ENCODE measurements at regions not wholly inside any gene's neighbourhood (a gene's known extent, or its start where the extent isn't known, plus 50 kb on each side); places are given as distances from the start of the nearest gene placed in this dataset.
A peak's percentile ranks its signal among the peaks of the same experiment; 100 is the strongest.
"Not testable (repeated sequence)": the region's sequence is repeated elsewhere in the genome, so short reads cannot be mapped to it uniquely, and the experiment has no call there.

DNA sequence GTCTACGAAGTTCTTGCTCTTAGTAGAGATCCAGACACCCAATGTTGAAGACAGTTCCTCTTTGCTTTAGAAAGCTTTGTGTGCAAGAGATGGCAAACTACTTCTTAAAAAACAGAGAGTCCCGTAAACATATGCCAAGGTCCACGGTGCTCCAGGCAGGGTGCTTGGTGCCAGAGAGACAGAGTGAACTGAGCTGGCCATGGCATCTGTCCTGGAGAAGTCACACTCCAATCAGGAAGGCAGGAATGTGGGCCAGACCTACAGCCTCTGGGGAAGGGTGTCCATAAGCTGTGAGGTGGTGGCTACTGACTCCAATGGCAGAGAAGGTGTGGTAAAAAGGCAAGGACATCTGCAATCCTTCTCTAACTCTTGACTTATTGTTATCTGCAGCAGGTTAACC lies 242.0 kb upstream of the PLGLB2 start:
- intact Hi-C loops (cut with DNase I); H3K4me1 ChIP-seq; H3K9me3 ChIP-seq; H3K27me3 ChIP-seq; H3K36me3 ChIP-seq; H3K4me3 ChIP-seq; H3K27ac ChIP-seq; DNase-seq (ENCODE audit: extremely low spot score in 2 of 2): not testable (repeated sequence)

- H3K27ac ChIP-seq; H3K36me3 ChIP-seq; intact Hi-C loops (cut with DNase I); H3K27me3 ChIP-seq; H3K4me3 ChIP-seq; H3K4me1 ChIP-seq; DNase-seq (ENCODE audit: extremely low spot score in 2 of 2); H3K9me3 ChIP-seq: not testable (repeated sequence)
These were observed 240.2 kb upstream of the PLGLB2 start for GRCh38 chr2:87507378-87508348.

- H3K27me3 ChIP-seq; H3K27ac ChIP-seq; DNase-seq (ENCODE audit: extremely low spot score in 2 of 2); H3K4me1 ChIP-seq; H3K36me3 ChIP-seq; intact Hi-C loops (cut with DNase I); H3K4me3 ChIP-seq; H3K9me3 ChIP-seq: not testable (repeated sequence)
These were observed 236.6 kb upstream of the PLGLB2 start for GRCh38 chr2:87511195-87511778.

DNA sequence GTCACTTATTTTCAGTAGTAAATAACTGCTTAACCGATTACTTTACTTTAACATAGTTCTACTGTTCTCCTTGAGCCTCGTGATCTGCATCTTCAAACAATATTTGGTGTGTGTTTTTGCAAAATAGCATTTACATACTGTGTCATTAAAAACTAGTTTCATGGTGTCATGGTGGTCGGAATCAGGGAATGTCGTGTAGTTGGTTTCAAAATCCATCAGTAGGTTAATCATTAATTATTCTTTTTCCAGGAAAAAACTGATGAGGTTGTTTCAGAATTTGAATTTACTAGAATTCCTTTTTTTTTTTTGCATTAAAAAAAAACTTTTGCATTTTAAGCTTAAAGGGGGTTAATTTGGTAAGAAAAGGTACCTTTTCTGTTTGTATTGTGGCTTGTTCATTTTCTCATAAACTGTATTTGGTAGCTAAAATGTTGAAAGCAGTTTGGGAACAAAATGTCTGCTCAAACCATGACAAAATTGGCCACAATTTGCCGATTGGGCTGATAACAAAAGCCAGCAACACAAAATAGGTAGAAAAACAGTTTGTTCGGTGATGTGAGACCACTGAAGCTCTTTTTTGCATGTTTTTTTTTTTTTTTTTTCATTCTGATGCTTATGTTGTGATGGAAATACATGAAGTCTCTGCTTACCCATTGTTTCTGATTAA lies 234.9 kb upstream of the PLGLB2 start:
- H3K27ac ChIP-seq; intact Hi-C loops (cut with DNase I); H3K36me3 ChIP-seq; H3K9me3 ChIP-seq; H3K4me1 ChIP-seq; DNase-seq (ENCODE audit: extremely low spot score in 2 of 2); H3K27me3 ChIP-seq; H3K4me3 ChIP-seq: not testable (repeated sequence)

GRCh38 chr2:87514034-87514433 lies 233.9 kb upstream of the PLGLB2 start:
- H3K4me3 ChIP-seq; H3K9me3 ChIP-seq; H3K4me1 ChIP-seq; intact Hi-C loops (cut with DNase I); DNase-seq (ENCODE audit: extremely low spot score in 2 of 2); H3K27me3 ChIP-seq; H3K36me3 ChIP-seq; H3K27ac ChIP-seq: not testable (repeated sequence)

DNA sequence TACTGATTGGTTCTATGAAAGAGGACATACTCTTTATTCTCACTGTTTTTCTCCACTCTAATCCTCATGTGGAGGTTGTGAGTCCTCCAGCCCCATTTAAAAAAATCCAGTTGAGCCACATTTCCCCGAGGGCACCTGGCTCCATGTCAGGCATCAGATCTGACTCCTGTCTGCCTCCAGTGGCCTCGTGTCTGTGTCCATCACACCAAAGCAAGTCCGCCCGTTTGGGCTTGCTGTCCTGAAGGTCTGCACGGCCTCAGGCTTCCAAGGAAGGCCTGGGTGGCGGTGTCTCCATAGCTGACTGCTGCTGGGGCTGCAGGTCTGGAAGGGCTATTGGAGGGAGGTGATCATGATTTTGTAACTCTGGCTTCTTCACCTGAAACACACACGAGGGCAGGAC lies 233.4 kb upstream of the PLGLB2 start:
- H3K4me3 ChIP-seq; DNase-seq (ENCODE audit: extremely low spot score in 2 of 2); H3K27ac ChIP-seq; H3K9me3 ChIP-seq; H3K4me1 ChIP-seq; H3K36me3 ChIP-seq; intact Hi-C loops (cut with DNase I); H3K27me3 ChIP-seq: not testable (repeated sequence)

GRCh38 chr2:87515226-87515625 lies 232.7 kb upstream of the PLGLB2 start:
- peak in 1 of 2 donors; percentile 37 for DNase-seq (ENCODE audit: extremely low spot score in 2 of 2)
- H3K36me3 ChIP-seq = not testable (repeated sequence)

GRCh38 chr2:87515875-87516274 lies 232.0 kb upstream of the PLGLB2 start:
- DNase-seq (ENCODE audit: extremely low spot score in 2 of 2); H3K9me3 ChIP-seq; H3K4me1 ChIP-seq; intact Hi-C loops (cut with DNase I); H3K27ac ChIP-seq; H3K36me3 ChIP-seq; H3K27me3 ChIP-seq; H3K4me3 ChIP-seq: not testable (repeated sequence)

More at GRCh38 chr2:87515226-87515625, 232.7 kb upstream of the PLGLB2 start:
- H3K4me3 ChIP-seq; H3K9me3 ChIP-seq; intact Hi-C loops (cut with DNase I); H3K4me1 ChIP-seq; H3K27me3 ChIP-seq; H3K27ac ChIP-seq: not testable (repeated sequence)

DNA sequence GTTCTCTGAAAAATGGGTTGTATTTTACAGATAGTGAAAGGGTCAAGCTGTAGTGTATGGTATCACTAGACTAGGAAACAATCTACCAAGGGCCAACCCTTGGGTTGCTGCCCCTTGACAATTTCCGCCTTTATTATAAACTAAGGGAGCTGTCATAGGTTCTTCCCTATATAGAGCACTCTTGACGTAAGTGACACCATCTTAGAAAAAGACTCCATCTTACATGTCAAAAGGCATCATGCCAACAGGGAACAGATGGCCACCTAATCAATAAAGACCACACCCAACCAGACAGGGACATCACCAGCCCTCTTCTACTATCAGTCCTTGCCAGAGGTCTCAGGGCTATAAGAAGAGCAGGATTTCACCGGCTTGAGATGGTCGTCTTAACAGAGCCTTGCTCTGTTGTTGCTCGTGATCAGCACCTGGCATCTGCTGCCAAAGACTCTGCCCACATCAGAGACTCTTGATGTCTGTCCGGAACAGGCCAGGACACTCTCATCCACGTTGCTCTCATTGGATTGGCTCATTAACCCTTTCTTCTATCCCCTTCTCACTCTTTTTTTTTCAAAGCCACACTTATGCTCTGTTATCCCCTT lies 231.4 kb upstream of the PLGLB2 start:
- H3K9me3 ChIP-seq; H3K27me3 ChIP-seq; H3K4me1 ChIP-seq; intact Hi-C loops (cut with DNase I); H3K36me3 ChIP-seq; H3K27ac ChIP-seq; H3K4me3 ChIP-seq: not testable (repeated sequence)
- peak in 1 of 2 donors; percentile 44 for DNase-seq (ENCODE audit: extremely low spot score in 2 of 2)

DNA sequence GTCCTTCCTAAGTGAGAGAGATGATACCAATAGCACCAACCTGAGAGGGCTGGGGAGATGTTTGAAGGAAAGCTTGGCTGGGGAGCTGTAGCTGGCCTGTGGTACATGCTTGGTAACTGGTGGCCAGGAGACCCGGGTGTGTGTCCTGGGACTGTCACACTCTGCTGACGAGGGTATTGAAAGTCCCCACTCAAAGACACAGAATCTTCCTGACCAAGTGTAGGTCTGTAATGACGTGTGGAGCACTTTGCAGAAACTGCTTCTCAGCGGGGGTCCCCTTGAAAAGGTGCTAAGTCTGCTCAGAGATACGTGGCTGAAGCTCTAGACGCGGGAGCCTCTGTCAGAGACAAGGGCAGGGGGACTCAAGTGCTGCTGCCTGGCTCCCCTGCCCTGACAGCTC lies 230.4 kb upstream of the PLGLB2 start:
- H3K27me3 ChIP-seq; H3K36me3 ChIP-seq; H3K27ac ChIP-seq; intact Hi-C loops (cut with DNase I); H3K9me3 ChIP-seq; H3K4me3 ChIP-seq; H3K4me1 ChIP-seq: not testable (repeated sequence)
- peak in 1 of 2 donors; percentile 60 for DNase-seq (ENCODE audit: extremely low spot score in 2 of 2)

DNA sequence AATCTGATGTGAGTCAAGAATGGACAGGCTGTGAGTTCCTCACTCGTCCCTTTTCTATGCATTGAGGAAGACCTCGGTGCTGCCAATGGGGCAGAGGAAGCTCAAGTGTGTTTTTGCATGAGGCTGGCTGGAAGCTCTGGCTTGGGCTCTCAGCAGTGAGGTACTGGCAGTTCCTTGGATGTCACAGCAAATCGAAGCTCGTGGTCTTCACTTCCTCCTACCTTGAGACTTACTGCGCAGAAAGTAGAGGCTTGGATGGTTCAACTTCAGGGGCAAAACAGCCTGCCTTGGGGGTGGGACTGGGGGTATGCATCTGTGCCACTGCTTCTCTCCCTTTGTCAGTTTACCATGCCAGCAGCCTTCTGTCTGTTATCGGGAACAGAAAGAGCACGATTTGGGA lies 229.8 kb upstream of the PLGLB2 start:
- H3K4me1 ChIP-seq; H3K27ac ChIP-seq; H3K36me3 ChIP-seq; H3K4me3 ChIP-seq; DNase-seq (ENCODE audit: extremely low spot score in 2 of 2); intact Hi-C loops (cut with DNase I); H3K9me3 ChIP-seq; H3K27me3 ChIP-seq: not testable (repeated sequence)

DNA sequence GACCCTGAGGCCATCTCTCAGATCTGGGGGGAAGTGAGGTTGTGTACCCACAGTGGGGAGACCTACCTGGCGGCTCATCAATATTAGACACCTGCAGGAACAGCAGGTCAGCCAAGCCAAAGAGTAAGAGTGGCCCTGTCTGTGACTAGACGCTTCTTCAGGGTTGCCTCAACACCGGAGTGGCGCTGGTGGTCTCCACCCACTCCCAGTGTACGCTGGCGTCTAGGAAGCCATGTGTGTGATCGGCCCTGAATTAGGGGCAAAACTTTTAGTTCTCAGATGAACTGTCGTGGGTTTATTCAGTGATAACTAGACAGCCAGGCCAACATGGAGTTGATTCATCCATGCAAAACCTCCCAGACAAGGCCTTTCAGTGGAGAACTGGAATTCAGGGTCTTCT lies 229.3 kb upstream of the PLGLB2 start:
- H3K4me3 ChIP-seq; H3K27me3 ChIP-seq; H3K9me3 ChIP-seq; H3K4me1 ChIP-seq; H3K27ac ChIP-seq; intact Hi-C loops (cut with DNase I); H3K36me3 ChIP-seq: not testable (repeated sequence)
- peak in 1 of 2 donors; percentile 37 for DNase-seq (ENCODE audit: extremely low spot score in 2 of 2)
